Astrocyte (in vitro differentiated cells and primary cell): ENCODE measurements at regions not wholly inside any gene's neighbourhood (a gene's known extent, or its start where the extent isn't known, plus 50 kb on each side); places are given as distances from the start of the nearest gene placed in this dataset.

ENCODE experiments used
- CTCF ChIP-seq: IDR thresholded peaks from 2 replicates; pipeline ENCODE4 v1.5.1; 2011; ENCODE audit warnings: low read depth, mild to moderate bottlenecking, inconsistent platforms, low read length, moderate library complexity; ENCODE audit not compliant: insufficient read depth
- EZH2 ChIP-seq: IDR thresholded peaks from 2 replicates; pipeline ENCODE4 v1.6.1; 2012; ENCODE audit warnings: mild to moderate bottlenecking, low read length, inconsistent platforms; ENCODE audit not compliant: insufficient read depth

- TF ChIP-seq CTCF (no peak), EZH2 (no peak)
Observed at GRCh38 chr11:129286813-129287212, 88.8 kb upstream of the BARX2 start.
